Stimulated activated CD8-positive, alpha-beta memory T cell treated with anti-CD3 and anti-CD28 coated beads, Interleukin-2, amount 100 ng/mL, for 48 hours (primary cell): ENCODE measurements at regions not wholly inside any gene's neighbourhood (a gene's known extent, or its start where the extent isn't known, plus 50 kb on each side); places are given as distances from the start of the nearest gene placed in this dataset.
"Not testable (repeated sequence)": the region's sequence is repeated elsewhere in the genome, so short reads cannot be mapped to it uniquely, and the experiment has no call there.

Source experiments
- DNase-seq, 2 donors: peaks; one replicate each; pipeline ENCODE4 v3.0.0-alpha.2; 2020; ENCODE audit warnings: low read depth in 2 of 2

DNA sequence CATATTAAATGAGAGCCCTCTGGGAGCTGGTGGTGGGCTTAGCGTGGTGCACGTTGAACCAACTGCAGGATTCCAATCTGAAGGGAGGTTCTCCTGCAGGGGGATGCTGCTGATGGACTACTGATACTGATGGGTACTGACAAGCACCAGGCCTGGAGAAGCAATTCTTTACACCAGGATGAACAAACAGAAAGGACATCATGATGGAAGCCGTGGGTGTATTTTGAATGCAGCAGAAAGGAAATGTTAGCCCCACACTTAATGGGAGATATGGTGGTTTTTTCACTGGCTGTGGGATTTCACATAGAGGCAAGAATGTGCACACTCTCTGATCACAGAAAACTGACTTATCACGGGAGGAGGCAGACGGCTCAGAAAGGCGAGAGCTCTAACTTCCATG is 299.7 kb downstream of the TEX29 start:
- DNase-seq: no peak

- no peak for DNase-seq
These were observed 300.1 kb downstream of the TEX29 start for GRCh38 chr13:111620586-111620985.

GRCh38 chr13:111621164-111621563 is 300.7 kb downstream of the TEX29 start:
- DNase-seq: no peak

DNA sequence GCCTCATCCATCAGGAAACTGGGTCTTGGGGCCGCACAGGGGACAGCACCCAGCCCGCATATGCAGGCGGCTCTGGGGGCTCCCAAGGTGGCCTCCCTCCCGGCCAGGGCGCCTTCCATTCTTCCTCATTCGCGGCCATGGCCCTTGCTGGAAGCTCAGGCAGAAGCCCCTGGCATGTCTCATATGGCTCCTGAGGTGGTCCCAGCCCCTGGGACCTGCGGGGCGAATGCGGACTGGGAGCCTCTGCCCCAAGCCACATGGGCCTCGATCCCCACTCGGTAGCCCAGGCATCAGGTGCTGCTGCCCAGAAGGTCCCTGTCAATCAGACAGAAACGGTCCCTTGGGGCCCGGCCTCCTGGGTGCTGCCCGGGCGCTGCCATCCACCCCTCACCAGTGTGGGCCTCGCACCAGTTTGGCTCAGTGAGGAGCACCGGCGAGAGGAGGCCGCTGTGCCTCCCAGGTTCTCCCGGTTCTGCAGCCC is 301.6 kb downstream of the TEX29 start:
- DNase-seq: no peak

GRCh38 chr13:111623208-111623607 is 302.8 kb downstream of the TEX29 start:
- no peak for DNase-seq

DNA sequence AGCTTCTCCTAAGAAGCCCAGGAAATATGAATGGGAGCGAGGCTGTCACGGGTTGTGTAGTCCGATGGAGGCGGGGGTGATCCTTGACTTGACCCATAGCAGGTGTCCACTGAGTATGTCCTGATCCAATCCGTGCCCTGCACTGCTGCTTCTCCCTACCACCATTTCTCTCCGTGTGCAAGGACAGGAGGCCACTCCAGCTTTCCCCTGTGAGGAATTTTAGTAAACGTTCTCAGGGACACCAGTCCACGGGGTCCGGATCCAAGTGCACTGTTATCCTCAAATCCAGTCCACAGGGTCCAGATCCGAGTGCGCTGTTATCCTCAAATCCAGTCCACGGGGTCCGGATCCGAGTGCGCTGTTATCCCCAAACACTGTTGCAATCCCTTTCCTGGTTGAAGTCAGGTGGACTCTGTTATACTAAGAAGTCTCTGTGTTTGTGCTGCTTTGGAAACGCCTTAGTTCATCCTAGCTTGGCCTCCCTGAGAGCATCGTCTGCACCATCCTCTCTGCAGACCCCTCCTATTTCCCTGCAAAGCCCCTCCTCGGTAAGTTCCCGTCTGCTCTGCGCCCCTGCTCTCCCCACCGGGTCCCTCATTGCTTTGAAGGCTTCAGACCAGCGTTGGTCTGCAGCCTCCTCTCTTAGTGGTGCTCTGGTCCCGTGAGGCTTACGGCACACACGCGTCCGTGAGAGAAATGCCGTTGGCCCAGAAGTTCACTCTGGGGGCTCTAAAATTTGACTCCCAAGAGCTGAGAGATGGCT is 303.5 kb downstream of the TEX29 start:
- no peak for DNase-seq

- no peak for DNase-seq
These were observed 305.3 kb downstream of the TEX29 start for GRCh38 chr13:111625526-111626315.

GRCh38 chr13:111626371-111627305 is 306.2 kb downstream of the TEX29 start:
- no peak for DNase-seq

GRCh38 chr13:111627596-111627995 is 307.2 kb downstream of the TEX29 start:
- DNase-seq: no peak

DNA sequence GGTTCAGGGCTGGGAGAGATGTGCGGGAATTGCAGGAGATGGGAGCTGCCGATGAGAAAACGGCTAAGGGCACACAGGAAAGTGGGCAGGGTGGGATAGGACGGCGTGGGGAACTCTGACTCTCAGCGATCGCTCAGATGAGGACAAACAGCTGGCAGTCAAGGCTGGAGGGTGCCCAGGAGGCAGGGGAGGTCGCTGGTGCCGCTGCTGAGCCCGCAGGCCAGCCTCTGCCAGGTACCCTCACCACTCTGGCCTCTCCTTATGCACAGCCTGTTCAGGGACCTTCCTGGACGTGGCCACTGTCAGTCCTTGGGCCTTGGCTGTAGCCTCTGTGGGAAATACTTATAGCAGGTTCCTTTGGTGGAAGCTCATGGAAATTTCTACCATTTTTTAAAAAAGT is 308.6 kb downstream of the TEX29 start:
- no peak for DNase-seq

GRCh38 chr13:111629457-111629856 is 309.0 kb downstream of the TEX29 start:
- no peak for DNase-seq

GRCh38 chr13:111629926-111630325 is 309.5 kb downstream of the TEX29 start:
- no peak for DNase-seq

- no peak for DNase-seq
These were observed 310.0 kb downstream of the TEX29 start for GRCh38 chr13:111630406-111630805.

- DNase-seq: not testable (repeated sequence)
These were observed 310.8 kb downstream of the TEX29 start for GRCh38 chr13:111631271-111631670.

DNA sequence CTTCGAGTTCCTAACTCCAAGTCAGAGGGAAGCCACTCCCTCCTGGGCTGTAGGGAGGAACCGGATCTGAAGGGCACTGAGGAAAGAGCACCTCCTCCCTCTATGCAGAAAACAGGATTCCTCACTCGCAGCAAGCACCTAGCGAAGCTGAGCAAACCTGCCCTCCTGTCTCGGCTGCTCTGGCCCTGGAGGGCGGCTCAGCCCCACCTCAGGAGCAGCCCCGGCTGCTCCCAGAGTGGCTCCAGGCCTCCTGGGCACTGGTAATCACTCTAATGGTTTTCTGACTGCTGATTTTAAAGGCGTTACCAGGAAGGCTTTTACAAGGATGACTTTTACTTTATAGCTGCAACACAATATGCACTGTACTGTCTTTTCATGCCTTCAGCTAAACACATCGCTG is 312.5 kb downstream of the TEX29 start:
- DNase-seq: no peak

DNA sequence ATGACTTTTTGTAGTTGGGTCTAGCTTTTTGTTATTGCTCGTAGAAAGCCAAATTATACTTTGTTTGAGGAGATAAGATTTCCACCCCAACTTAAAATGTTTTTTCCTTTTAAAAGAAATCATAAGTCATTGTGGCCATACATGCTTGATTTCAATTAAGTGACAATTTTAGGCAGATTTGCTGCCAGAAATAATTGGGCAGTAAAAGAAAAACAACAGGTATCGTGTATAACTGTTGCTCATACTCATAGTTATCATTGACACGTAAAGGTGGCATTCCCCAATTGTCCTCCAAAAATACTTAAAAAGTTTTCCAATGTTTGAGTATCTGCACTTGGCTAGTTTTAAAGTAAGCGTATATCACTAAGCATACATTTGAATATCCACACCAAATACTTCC is 313.0 kb downstream of the TEX29 start:
- no peak for DNase-seq

- no peak for DNase-seq
These were observed 314.0 kb downstream of the TEX29 start for GRCh38 chr13:111634410-111634809.

GRCh38 chr13:111636271-111636670 is 315.8 kb downstream of the TEX29 start:
- no peak for DNase-seq

DNA sequence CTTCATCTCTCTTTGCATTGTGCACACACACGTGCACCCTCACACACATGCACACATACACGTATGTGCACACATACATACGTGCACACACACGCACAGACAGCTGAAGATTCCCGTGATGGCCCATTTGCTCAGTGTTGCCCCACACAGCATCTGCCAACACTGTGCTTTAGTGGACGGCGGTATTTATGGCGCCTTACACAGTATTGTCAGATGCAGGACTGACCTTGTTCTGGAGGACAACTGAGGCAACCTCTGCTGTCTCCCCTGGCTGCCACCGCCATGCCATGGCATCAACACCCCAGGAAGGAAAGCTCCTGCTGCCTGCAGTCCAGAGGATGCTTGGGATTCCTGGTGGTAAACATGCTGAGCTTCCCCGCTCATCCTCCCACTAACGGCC is 316.4 kb downstream of the TEX29 start:
- DNase-seq: no peak

- DNase-seq: no peak
These were observed 316.9 kb downstream of the TEX29 start for GRCh38 chr13:111637365-111637764.

- DNase-seq: no peak
These were observed 317.8 kb downstream of the TEX29 start for GRCh38 chr13:111638233-111638632.

GRCh38 chr13:111639196-111639705 is 318.8 kb downstream of the TEX29 start:
- no peak for DNase-seq
